Astrocyte (in vitro differentiated cells and primary cell): ENCODE measurements at regions not wholly inside any gene's neighbourhood (a gene's known extent, or its start where the extent isn't known, plus 50 kb on each side); places are given as distances from the start of the nearest gene placed in this dataset.

Experiments
- CTCF ChIP-seq: IDR thresholded peaks from 2 replicates; pipeline ENCODE4 v1.5.1; 2011; ENCODE audit warnings: low read depth, mild to moderate bottlenecking, inconsistent platforms, low read length, moderate library complexity; ENCODE audit not compliant: insufficient read depth
- EZH2 ChIP-seq: IDR thresholded peaks from 2 replicates; pipeline ENCODE4 v1.6.1; 2012; ENCODE audit warnings: mild to moderate bottlenecking, low read length, inconsistent platforms; ENCODE audit not compliant: insufficient read depth

GRCh38 chr21:38984982-38985567 is 179.3 kb downstream of the ETS2 start:
- TF ChIP-seq CTCF: no peak
- TF ChIP-seq EZH2: no peak
